Right kidney (tissue), 1 donor: ENCODE measurements at regions not wholly inside any gene's neighbourhood (a gene's known extent, or its start where the extent isn't known, plus 50 kb on each side); places are given as distances from the start of the nearest gene placed in this dataset.
A peak's percentile ranks its signal among the peaks of the same experiment; 100 is the strongest.
"Not testable (repeated sequence)": the region's sequence is repeated elsewhere in the genome, so short reads cannot be mapped to it uniquely, and the experiment has no call there.

ENCODE experiments used
- DNase-seq: peaks from one replicate; pipeline ENCODE4 v3.0.0-alpha.2; 2016

- DNase-seq = no peak
Observed at GRCh38 chr11:97019754-97020153, 629.9 kb downstream of the JRKL start.

GRCh38 chr11:97022955-97023354 lies 633.1 kb downstream of the JRKL start:
- DNase-seq = no peak

GRCh38 chr11:97028836-97029406 lies 639.1 kb downstream of the JRKL start:
- DNase-seq = no peak

GRCh38 chr11:97033178-97033577 lies 643.4 kb downstream of the JRKL start:
- DNase-seq = no peak

GRCh38 chr11:97048481-97048880 lies 658.7 kb downstream of the JRKL start:
- no peak for DNase-seq

GRCh38 chr11:97060184-97060583 lies 670.4 kb downstream of the JRKL start:
- DNase-seq = no peak

GRCh38 chr11:97069160-97069559 lies 679.3 kb downstream of the JRKL start:
- no peak for DNase-seq

GRCh38 chr11:97072420-97072819 lies 682.6 kb downstream of the JRKL start:
- DNase-seq = no peak

- DNase-seq = not testable (repeated sequence)
Observed at GRCh38 chr11:97076666-97077065, 686.9 kb downstream of the JRKL start.

GRCh38 chr11:97078443-97078842 lies 688.6 kb downstream of the JRKL start:
- DNase-seq = no peak

- no peak for DNase-seq
Observed at GRCh38 chr11:97079244-97079643, 689.4 kb downstream of the JRKL start.

GRCh38 chr11:97087419-97087818 lies 697.6 kb downstream of the JRKL start:
- no peak for DNase-seq

GRCh38 chr11:97092823-97093222 lies 703.0 kb downstream of the JRKL start:
- peak; percentile 6 for DNase-seq

- DNase-seq = not testable (repeated sequence)
Observed at GRCh38 chr11:97102180-97102579, 712.4 kb downstream of the JRKL start.

- DNase-seq = no peak
Observed at GRCh38 chr11:97107604-97108003, 717.8 kb downstream of the JRKL start.

GRCh38 chr11:97109078-97109477 lies 719.3 kb downstream of the JRKL start:
- no peak for DNase-seq

GRCh38 chr11:97110376-97110775 lies 720.6 kb downstream of the JRKL start:
- no peak for DNase-seq

GRCh38 chr11:97111559-97111958 lies 721.7 kb downstream of the JRKL start:
- DNase-seq = no peak

GRCh38 chr11:97118614-97119200 lies 728.9 kb downstream of the JRKL start:
- no peak for DNase-seq

GRCh38 chr11:97123237-97123636 lies 733.4 kb downstream of the JRKL start:
- no peak for DNase-seq

GRCh38 chr11:97136067-97136466 lies 746.3 kb downstream of the JRKL start:
- no peak for DNase-seq

- no peak for DNase-seq
Observed at GRCh38 chr11:97140885-97141494, 751.2 kb downstream of the JRKL start.

- no peak for DNase-seq
Observed at GRCh38 chr11:97143463-97143862, 753.6 kb downstream of the JRKL start.

- DNase-seq = no peak
Observed at GRCh38 chr11:97149741-97150140, 759.9 kb downstream of the JRKL start.
